Liver (tissue), 8 donors: ENCODE measurements at regions not wholly inside any gene's neighbourhood (a gene's known extent, or its start where the extent isn't known, plus 50 kb on each side); places are given as distances from the start of the nearest gene placed in this dataset.

Source experiments
- DNase-seq: peaks from one replicate; pipeline ENCODE4 v3.0.0-alpha.2; 2017; ENCODE audit warnings: low spot score
- H3K27ac ChIP-seq, 2 donors: one replicate each; pipeline ENCODE4 v1.7.0; 2013; ENCODE audit warnings: inconsistent platforms in 2 of 2, low read length in 2 of 2, control low read depth in 1 of 2, low read depth in 1 of 2, mild to moderate bottlenecking in 1 of 2
- H3K27me3 ChIP-seq, 4 donors: one replicate each; pipeline versions ENCODE4 v1.6.1 to v1.7.0; 2013; ENCODE audit warnings: low read length in 3 of 4, inconsistent platforms in 1 of 4, mild to moderate bottlenecking in 1 of 4, moderate library complexity in 1 of 4; ENCODE audit not compliant: control insufficient read depth in 4 of 4, insufficient read depth in 4 of 4
- H3K36me3 ChIP-seq, 4 donors: one replicate each; pipeline versions ENCODE4 v1.6.1 to v1.7.0; 2013; ENCODE audit warnings: low read length in 3 of 4, mild to moderate bottlenecking in 3 of 4, low read depth in 1 of 4, moderate library complexity in 1 of 4; ENCODE audit not compliant: control insufficient read depth in 4 of 4, insufficient read depth in 3 of 4
- H3K4me1 ChIP-seq, 4 donors: one replicate each; pipeline versions ENCODE4 v1.6.1 to v1.7.0; 2013; ENCODE audit warnings: low read length in 3 of 4, mild to moderate bottlenecking in 3 of 4, moderate library complexity in 1 of 4; ENCODE audit not compliant: control insufficient read depth in 4 of 4, insufficient read depth in 4 of 4
- H3K4me3 ChIP-seq, 3 donors: one replicate each; pipeline versions ENCODE4 v1.6.1 to v1.7.0; 2013; ENCODE audit warnings: low read length in 3 of 3, control low read depth in 1 of 3, low read depth in 1 of 3, mild to moderate bottlenecking in 1 of 3
- H3K9ac ChIP-seq, 2 donors: one replicate each; pipeline ENCODE4 v1.7.0; 2013; ENCODE audit warnings: low read length in 2 of 2, mild to moderate bottlenecking in 2 of 2, moderate library complexity in 2 of 2, control low read depth in 1 of 2, low read depth in 1 of 2
- H3K9me3 ChIP-seq, 4 donors: one replicate each; pipeline versions ENCODE4 v1.6.1 to v1.7.0; 2013; ENCODE audit warnings: low read length in 3 of 4; ENCODE audit not compliant: control insufficient read depth in 4 of 4
- EGR1 ChIP-seq, 2 donors: IDR thresholded peaks; 2 replicates each; pipeline ENCODE4 v1.6.1; 2016 to 2018; ENCODE audit warnings: antibody characterized with exemption in 2 of 2, low read depth in 2 of 2
- FOXA1 ChIP-seq: IDR thresholded peaks from 2 replicates; pipeline ENCODE4 v1.6.1; 2016; ENCODE audit warnings: antibody characterized with exemption
- GABPA ChIP-seq, 2 donors: IDR thresholded peaks in 1 of 2; conservative IDR thresholded peaks in 1 of 2; 2 replicates each; pipeline ENCODE4 v1.6.1; 2016; ENCODE audit warnings: antibody characterized with exemption in 2 of 2, mild to moderate bottlenecking in 1 of 2, moderate library complexity in 1 of 2
- HNF4A ChIP-seq, 2 donors: conservative IDR thresholded peaks; 2 replicates each; pipeline ENCODE4 v1.6.1; 2016; ENCODE audit warnings: antibody characterized with exemption in 2 of 2, mild to moderate bottlenecking in 2 of 2
- HNF4G ChIP-seq: IDR thresholded peaks from 2 replicates; pipeline ENCODE4 v1.6.1; 2016; ENCODE audit warnings: antibody characterized with exemption
- NR2F2 ChIP-seq: IDR thresholded peaks from 2 replicates; pipeline ENCODE4 v1.6.1; 2016; ENCODE audit warnings: antibody characterized with exemption
- RAD21 ChIP-seq, 2 donors: IDR thresholded peaks; 2 replicates each; pipeline ENCODE4 v1.6.1; 2016; ENCODE audit warnings: antibody characterized with exemption in 2 of 2, mild to moderate bottlenecking in 2 of 2
- RXRA ChIP-seq, 2 donors: IDR thresholded peaks; 2 replicates each; pipeline ENCODE4 v1.6.1; 2017 to 2018; ENCODE audit warnings: antibody characterized with exemption in 2 of 2, mild to moderate bottlenecking in 1 of 2
- SP1 ChIP-seq: IDR thresholded peaks from 2 replicates; pipeline ENCODE4 v1.6.1; 2018; ENCODE audit warnings: antibody characterized with exemption, mild to moderate bottlenecking
- TAF1 ChIP-seq: conservative IDR thresholded peaks from 2 replicates; pipeline ENCODE4 v1.6.1; 2016; ENCODE audit warnings: antibody characterized with exemption, mild to moderate bottlenecking
- YY1 ChIP-seq: IDR thresholded peaks from 2 replicates; pipeline ENCODE4 v1.6.1; 2016; ENCODE audit warnings: antibody characterized with exemption, mild to moderate bottlenecking
- WGBS: extraction: QIAGEN DNeasy Blood & Tissue Kit; methylation state at CpG from one replicate; pipeline ENCODE4 v1.1.7; 2013; 5-methylcytosine and 5-hydroxymethylcytosine counted together
- TF ChIP-seq, protein P1 (sequence below): fragments of 150-350 bp; IDR thresholded peaks from 2 replicates; pipeline ENCODE4 v1.5.1; 2017; ENCODE audit warnings: improper control_type of control experiment, low read depth, low read length; ENCODE audit not compliant: missing input control
- TF ChIP-seq, protein P2 (sequence below): IDR thresholded peaks from 2 replicates; pipeline ENCODE4 v1.6.1; 2016; ENCODE audit warnings: antibody characterized with exemption
- TF ChIP-seq, protein P3 (sequence below): IDR thresholded peaks from 2 replicates; pipeline ENCODE4 v1.6.1; 2016; ENCODE audit warnings: antibody characterized with exemption
- TF ChIP-seq, protein P4 (sequence below): IDR thresholded peaks from 2 replicates; pipeline ENCODE4 v1.6.1; 2016; ENCODE audit warnings: antibody characterized with exemption, mild to moderate bottlenecking
- donor health status: healthy.
- donor health status: healthy.
- donor health status: healthy.
- donor health status: healthy.
- donor health status: healthy.

DNA sequence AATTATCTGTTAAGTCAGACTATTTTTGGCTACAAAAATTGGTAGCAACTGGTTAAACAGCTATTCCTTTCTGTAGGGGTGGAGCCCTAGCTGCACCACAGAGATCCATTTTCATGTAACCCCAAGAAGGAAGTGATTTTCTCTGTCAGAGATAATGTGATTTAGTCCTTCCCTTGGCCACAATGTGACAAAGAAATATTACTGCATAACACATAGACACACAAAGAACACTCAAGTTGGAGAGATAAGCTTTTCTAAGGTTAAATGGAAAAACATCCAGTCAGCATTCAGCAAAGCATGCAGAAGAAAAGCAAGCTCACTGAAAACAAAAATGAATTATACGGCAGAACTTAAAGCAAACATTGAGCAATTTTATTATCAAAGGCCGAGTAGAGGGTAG is 227.8 kb upstream of the CDH9 start:
- H3K9ac ChIP-seq = no peak overlapping the region
- H3K27ac ChIP-seq = no peak overlapping the region
- no peak for TF ChIP-seq RAD21 (IDR thresholded peaks at IDR 0.05)
- no peak for TF ChIP-seq YY1
- TF ChIP-seq NR2F2 = no peak
- TF ChIP-seq SP1 = no peak
- TF ChIP-seq TAF1 = no peak
- TF ChIP-seq, protein P1, sequence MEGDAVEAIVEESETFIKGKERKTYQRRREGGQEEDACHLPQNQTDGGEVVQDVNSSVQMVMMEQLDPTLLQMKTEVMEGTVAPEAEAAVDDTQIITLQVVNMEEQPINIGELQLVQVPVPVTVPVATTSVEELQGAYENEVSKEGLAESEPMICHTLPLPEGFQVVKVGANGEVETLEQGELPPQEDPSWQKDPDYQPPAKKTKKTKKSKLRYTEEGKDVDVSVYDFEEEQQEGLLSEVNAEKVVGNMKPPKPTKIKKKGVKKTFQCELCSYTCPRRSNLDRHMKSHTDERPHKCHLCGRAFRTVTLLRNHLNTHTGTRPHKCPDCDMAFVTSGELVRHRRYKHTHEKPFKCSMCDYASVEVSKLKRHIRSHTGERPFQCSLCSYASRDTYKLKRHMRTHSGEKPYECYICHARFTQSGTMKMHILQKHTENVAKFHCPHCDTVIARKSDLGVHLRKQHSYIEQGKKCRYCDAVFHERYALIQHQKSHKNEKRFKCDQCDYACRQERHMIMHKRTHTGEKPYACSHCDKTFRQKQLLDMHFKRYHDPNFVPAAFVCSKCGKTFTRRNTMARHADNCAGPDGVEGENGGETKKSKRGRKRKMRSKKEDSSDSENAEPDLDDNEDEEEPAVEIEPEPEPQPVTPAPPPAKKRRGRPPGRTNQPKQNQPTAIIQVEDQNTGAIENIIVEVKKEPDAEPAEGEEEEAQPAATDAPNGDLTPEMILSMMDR = no peak
- no peak for TF ChIP-seq HNF4G
- TF ChIP-seq, protein P2, sequence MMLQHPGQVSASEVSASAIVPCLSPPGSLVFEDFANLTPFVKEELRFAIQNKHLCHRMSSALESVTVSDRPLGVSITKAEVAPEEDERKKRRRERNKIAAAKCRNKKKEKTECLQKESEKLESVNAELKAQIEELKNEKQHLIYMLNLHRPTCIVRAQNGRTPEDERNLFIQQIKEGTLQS = no peak
- TF ChIP-seq, protein P3, sequence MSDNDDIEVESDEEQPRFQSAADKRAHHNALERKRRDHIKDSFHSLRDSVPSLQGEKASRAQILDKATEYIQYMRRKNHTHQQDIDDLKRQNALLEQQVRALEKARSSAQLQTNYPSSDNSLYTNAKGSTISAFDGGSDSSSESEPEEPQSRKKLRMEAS = no peak
- TF ChIP-seq RXRA (IDR thresholded peaks at IDR 0.05) = no peak
- H3K4me1 ChIP-seq = no peaks in the 10 kb centered on the region
- H3K27me3 ChIP-seq = no peaks in the 10 kb centered on the region
- peaks cover 0 to 4% (median 0%) of the 10 kb centered on the region in 4 donors for H3K9me3 ChIP-seq
- H3K36me3 ChIP-seq = no peaks in the 10 kb centered on the region
- 49% methylated on average over 2 of the region's 2 CpGs for WGBS
- DNase-seq = no peak
- no peak overlapping the region for H3K4me3 ChIP-seq

DNA sequence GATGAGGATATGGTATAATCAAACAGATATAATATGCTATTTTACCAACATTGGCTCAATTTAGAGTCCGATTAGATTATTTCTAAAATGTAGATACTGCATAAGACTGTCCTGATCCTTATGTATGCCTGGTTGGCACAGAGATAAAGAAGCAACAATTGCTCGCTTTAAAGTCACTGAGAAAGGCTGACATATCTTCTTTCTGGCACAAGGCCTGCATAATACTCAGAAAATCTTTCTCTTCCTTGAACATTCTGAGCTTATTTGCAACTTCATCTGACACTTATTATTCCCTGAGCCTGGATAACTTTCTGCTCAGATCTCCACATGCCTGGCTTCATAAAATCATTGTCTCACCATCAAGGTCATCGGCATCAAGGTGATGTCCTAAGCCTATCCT is 219.3 kb upstream of the CDH9 start:
- Histone ChIP-seq H3K4me1 (no peaks in the 10 kb centered on the region), H3K36me3 (no peaks in the 10 kb centered on the region), H3K4me3 (no peak overlapping the region), H3K9ac (no peak overlapping the region), H3K27me3 (no peaks in the 10 kb centered on the region), H3K27ac (no peak overlapping the region), H3K9me3 (no peaks in the 10 kb centered on the region)
- 57% methylated on average over 3 of the region's 3 CpGs for WGBS
- no peak for TF ChIP-seq FOXA1
- TF ChIP-seq, protein P2 = no peak
- no peak for TF ChIP-seq GABPA (IDR thresholded peaks at IDR 0.05 in 1 of 2, conservative IDR thresholded peaks at IDR 0.05 in 1 of 2)
- no peak for TF ChIP-seq HNF4G
- TF ChIP-seq HNF4A (conservative IDR thresholded peaks at IDR 0.05) = no peak
- TF ChIP-seq, protein P3 = no peak
- TF ChIP-seq TAF1 = no peak
- TF ChIP-seq SP1 = no peak
- TF ChIP-seq, protein P4, sequence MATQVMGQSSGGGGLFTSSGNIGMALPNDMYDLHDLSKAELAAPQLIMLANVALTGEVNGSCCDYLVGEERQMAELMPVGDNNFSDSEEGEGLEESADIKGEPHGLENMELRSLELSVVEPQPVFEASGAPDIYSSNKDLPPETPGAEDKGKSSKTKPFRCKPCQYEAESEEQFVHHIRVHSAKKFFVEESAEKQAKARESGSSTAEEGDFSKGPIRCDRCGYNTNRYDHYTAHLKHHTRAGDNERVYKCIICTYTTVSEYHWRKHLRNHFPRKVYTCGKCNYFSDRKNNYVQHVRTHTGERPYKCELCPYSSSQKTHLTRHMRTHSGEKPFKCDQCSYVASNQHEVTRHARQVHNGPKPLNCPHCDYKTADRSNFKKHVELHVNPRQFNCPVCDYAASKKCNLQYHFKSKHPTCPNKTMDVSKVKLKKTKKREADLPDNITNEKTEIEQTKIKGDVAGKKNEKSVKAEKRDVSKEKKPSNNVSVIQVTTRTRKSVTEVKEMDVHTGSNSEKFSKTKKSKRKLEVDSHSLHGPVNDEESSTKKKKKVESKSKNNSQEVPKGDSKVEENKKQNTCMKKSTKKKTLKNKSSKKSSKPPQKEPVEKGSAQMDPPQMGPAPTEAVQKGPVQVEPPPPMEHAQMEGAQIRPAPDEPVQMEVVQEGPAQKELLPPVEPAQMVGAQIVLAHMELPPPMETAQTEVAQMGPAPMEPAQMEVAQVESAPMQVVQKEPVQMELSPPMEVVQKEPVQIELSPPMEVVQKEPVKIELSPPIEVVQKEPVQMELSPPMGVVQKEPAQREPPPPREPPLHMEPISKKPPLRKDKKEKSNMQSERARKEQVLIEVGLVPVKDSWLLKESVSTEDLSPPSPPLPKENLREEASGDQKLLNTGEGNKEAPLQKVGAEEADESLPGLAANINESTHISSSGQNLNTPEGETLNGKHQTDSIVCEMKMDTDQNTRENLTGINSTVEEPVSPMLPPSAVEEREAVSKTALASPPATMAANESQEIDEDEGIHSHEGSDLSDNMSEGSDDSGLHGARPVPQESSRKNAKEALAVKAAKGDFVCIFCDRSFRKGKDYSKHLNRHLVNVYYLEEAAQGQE = no peak
- no peak for TF ChIP-seq EGR1 (IDR thresholded peaks at IDR 0.05; ENCODE audit: low read depth in 2 of 2)
- TF ChIP-seq RAD21 (IDR thresholded peaks at IDR 0.05) = no peak
- DNase-seq = no peak
